Sigmoid colon (tissue), 6 donors: ENCODE measurements at regions not wholly inside any gene's neighbourhood (a gene's known extent, or its start where the extent isn't known, plus 50 kb on each side); places are given as distances from the start of the nearest gene placed in this dataset.
A peak's percentile ranks its signal among the peaks of the same experiment; 100 is the strongest.

Experiments
- DNase-seq: peaks from one replicate; pipeline ENCODE4 v3.0.0-alpha.2; 2019
- H3K27ac ChIP-seq, 4 donors: fragments of 200-600 bp; sonication (generic); one replicate each; pipeline ENCODE4 v1.5.1; 2016 to 2019; ENCODE audit warnings: mild to moderate bottlenecking in 1 of 4
- H3K27me3 ChIP-seq, 3 donors: fragments of 200-600 bp; sonication (generic); one replicate each; pipeline ENCODE4 v1.5.1; 2019; ENCODE audit warnings: mild to moderate bottlenecking in 1 of 3
- H3K36me3 ChIP-seq, 4 donors: fragments of 200-600 bp; sonication (generic); one replicate each; pipeline ENCODE4 v1.5.1; 2016 to 2019
- H3K4me1 ChIP-seq, 4 donors: fragments of 200-600 bp; sonication (generic); one replicate each; pipeline ENCODE4 v1.5.1; 2017 to 2019
- H3K4me3 ChIP-seq, 4 donors: fragments of 200-600 bp; sonication (generic); one replicate each; pipeline ENCODE4 v1.5.1; 2017 to 2019; ENCODE audit warnings: mild to moderate bottlenecking in 2 of 4, moderate library complexity in 1 of 4
- H3K9me3 ChIP-seq, 4 donors: fragments of 200-600 bp in 3 of 4; sonication (generic) in 3 of 4; one replicate each; pipeline versions ENCODE4 v1.5.1 to v1.6.1; 2013 to 2019
- EP300 ChIP-seq, 4 donors: sonication (generic); formaldehyde crosslinking; IDR thresholded peaks; one replicate each; pipeline ENCODE4 v1.6.1; 2017; ENCODE audit warnings: antibody characterized with exemption in 4 of 4
- POLR2A ChIP-seq, 2 donors: fragments of 450-650 bp; IDR thresholded peaks; one replicate each; pipeline ENCODE4 v1.6.1; 2016; ENCODE audit warnings: antibody characterized with exemption in 2 of 2, mild to moderate bottlenecking in 2 of 2, moderate library complexity in 2 of 2
- POLR2AphosphoS5 ChIP-seq, 4 donors: sonication (generic); formaldehyde crosslinking; IDR thresholded peaks; one replicate each; pipeline ENCODE4 v1.6.1; 2017; ENCODE audit warnings: antibody characterized with exemption in 4 of 4
- WGBS, 2 donors: extraction: QIAGEN DNeasy Blood & Tissue Kit; methylation state at CpG; one replicate each; pipeline ENCODE4 v1.1.7; 2013; 5-methylcytosine and 5-hydroxymethylcytosine counted together
- intact Hi-C: fragments of 100-400 bp; cut with DNase I; formaldehyde crosslinking; loops from one replicate; pipeline ENCODE4 v1.15.1; 2023
- TF ChIP-seq, protein P1 (sequence below), 4 experiments: fragments of 450-650 bp in 3 of 4; fragments of 200-600 bp in 1 of 4; IDR thresholded peaks; one replicate each; pipeline ENCODE4 v1.5.1; 2016 to 2019; ENCODE audit warnings: antibody characterized with exemption in 4 of 4, mild to moderate bottlenecking in 3 of 4, moderate library complexity in 2 of 4
- donor health status: healthy with polysubstance abuse.
- donor health status: healthy.

- 42 to 66% methylated on average over 20 of the region's 20 CpGs for WGBS, 2 donors
Observed at GRCh38 chr1:22212400-22213233, 69.7 kb upstream of the WNT4 start.

DNA sequence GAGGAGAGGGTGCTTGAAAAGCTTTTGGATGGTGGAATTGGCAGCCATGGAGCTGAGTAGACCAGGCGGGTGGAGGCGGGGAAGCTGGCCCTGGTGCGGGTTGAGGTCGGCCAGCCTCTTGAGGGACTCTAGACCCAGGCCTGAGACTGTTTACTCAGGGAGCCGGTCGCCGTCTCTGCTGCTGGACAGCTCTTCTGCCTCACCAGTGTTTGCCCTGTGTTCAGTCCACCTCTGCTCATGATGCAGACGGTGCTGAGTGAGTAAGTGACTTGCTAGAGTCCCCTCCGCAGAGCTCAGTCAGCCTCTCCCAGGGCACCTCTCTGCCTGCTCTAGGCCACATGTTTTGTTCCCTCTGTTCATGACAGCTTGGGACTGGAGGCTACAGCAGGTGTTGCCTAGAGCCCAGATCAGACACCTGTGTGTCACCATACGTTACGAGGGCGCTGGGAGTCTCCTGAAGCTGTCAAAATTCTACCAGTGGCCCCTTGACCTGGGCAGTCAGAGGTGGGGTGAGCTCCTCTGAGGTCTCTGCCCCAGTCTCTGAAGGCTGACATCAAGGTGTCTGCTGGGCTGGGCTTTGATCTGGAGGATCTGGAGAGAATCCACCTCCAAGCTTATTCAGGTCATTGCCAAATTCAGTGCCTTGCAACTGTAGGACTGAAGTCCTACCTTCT, 73.5 kb upstream of the WNT4 start:
- WGBS, 2 donors, result 68 to 70% methylated on average over 12 of the region's 12 CpGs
- intact Hi-C loops, result no loop called here
- H3K4me1 ChIP-seq, result no peaks in the 10 kb centered on the region
- TF ChIP-seq POLR2AphosphoS5 (IDR thresholded peaks at IDR 0.05) (no peak), EP300 (IDR thresholded peaks at IDR 0.05) (no peak), POLR2A (IDR thresholded peaks at IDR 0.05) (no peak)
- TF ChIP-seq, protein P1, sequence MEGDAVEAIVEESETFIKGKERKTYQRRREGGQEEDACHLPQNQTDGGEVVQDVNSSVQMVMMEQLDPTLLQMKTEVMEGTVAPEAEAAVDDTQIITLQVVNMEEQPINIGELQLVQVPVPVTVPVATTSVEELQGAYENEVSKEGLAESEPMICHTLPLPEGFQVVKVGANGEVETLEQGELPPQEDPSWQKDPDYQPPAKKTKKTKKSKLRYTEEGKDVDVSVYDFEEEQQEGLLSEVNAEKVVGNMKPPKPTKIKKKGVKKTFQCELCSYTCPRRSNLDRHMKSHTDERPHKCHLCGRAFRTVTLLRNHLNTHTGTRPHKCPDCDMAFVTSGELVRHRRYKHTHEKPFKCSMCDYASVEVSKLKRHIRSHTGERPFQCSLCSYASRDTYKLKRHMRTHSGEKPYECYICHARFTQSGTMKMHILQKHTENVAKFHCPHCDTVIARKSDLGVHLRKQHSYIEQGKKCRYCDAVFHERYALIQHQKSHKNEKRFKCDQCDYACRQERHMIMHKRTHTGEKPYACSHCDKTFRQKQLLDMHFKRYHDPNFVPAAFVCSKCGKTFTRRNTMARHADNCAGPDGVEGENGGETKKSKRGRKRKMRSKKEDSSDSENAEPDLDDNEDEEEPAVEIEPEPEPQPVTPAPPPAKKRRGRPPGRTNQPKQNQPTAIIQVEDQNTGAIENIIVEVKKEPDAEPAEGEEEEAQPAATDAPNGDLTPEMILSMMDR (IDR thresholded peaks at IDR 0.05), result no peak
- no peaks in the 10 kb centered on the region for H3K9me3 ChIP-seq
- H3K36me3 ChIP-seq, result no peaks in the 10 kb centered on the region
- H3K27me3 ChIP-seq, result peaks cover 0 to 24% (median 17%) of the 10 kb centered on the region in 3 donors
- peak; percentile 30 for DNase-seq
- no peak overlapping the region for H3K27ac ChIP-seq
- no peak overlapping the region for H3K4me3 ChIP-seq

More at GRCh38 chr1:22212400-22213233, 69.7 kb upstream of the WNT4 start:
- peaks cover 13 to 59% (median 53%) of the 10 kb centered on the region in 3 donors for H3K27me3 ChIP-seq
- peak; percentile 20 for DNase-seq
- H3K9me3 ChIP-seq, result no peaks in the 10 kb centered on the region
- H3K27ac ChIP-seq, result no peak overlapping the region
- no peaks in the 10 kb centered on the region for H3K36me3 ChIP-seq
- TF ChIP-seq POLR2AphosphoS5 (IDR thresholded peaks at IDR 0.05) (no peak), EP300 (IDR thresholded peaks at IDR 0.05) (no peak), POLR2A (IDR thresholded peaks at IDR 0.05) (no peak)
- TF ChIP-seq, protein P1 (IDR thresholded peaks at IDR 0.05), result no peak
- H3K4me1 ChIP-seq, result no peaks in the 10 kb centered on the region
- intact Hi-C loops, result no loop called here
- H3K4me3 ChIP-seq, result no peak overlapping the region

DNA sequence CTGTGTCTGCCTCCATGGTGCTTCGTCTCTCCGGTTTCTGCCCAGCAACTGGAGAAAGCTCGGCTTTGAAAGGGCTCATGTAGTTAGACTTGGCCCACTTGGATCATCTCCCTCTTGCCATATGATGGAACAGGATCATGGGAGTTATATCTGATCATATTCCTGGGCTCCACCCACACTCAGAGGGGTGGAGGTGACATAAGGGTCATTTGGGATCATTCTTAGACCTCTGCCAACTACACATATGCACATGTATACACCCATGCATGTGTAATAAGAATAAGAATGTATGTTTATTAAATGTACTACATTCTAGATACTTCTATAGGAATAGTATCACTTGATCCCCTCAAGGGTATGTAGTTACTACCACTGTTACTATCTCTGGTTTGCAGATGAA, 74.1 kb upstream of the WNT4 start:
- Histone ChIP-seq H3K27ac (no peak overlapping the region), H3K27me3 (peaks cover 0 to 22% (median 12%) of the 10 kb centered on the region in 3 donors), H3K4me1 (no peaks in the 10 kb centered on the region), H3K36me3 (no peaks in the 10 kb centered on the region), H3K9me3 (no peaks in the 10 kb centered on the region), H3K4me3 (no peak overlapping the region)
- no peak for TF ChIP-seq POLR2A (IDR thresholded peaks at IDR 0.05)
- no peak for TF ChIP-seq POLR2AphosphoS5 (IDR thresholded peaks at IDR 0.05)
- TF ChIP-seq EP300 (IDR thresholded peaks at IDR 0.05), result no peak
- TF ChIP-seq, protein P1 (IDR thresholded peaks at IDR 0.05), result no peak
- intact Hi-C loops, result no loop called here
- no peak for DNase-seq
- WGBS, 2 donors, result 95 to 96% methylated on average over 3 of the region's 3 CpGs

- DNase-seq, result peak; percentile 55
- H3K4me3 ChIP-seq, result no peak overlapping the region
- no peaks in the 10 kb centered on the region for H3K9me3 ChIP-seq
- WGBS, 2 donors, result 84% methylated on average over 19 of the region's 19 CpGs
- H3K27me3 ChIP-seq, result peaks cover 0 to 12% (median 2%) of the 10 kb centered on the region in 3 donors
- H3K36me3 ChIP-seq, result no peaks in the 10 kb centered on the region
- H3K4me1 ChIP-seq, result no peaks in the 10 kb centered on the region
- intact Hi-C loops, result no loop called here
- TF ChIP-seq, protein P1 (IDR thresholded peaks at IDR 0.05), result no peak
- TF ChIP-seq EP300 (IDR thresholded peaks at IDR 0.05), result no peak
- TF ChIP-seq POLR2AphosphoS5 (IDR thresholded peaks at IDR 0.05), result no peak
- TF ChIP-seq POLR2A (IDR thresholded peaks at IDR 0.05), result no peak
- H3K27ac ChIP-seq, result no peak overlapping the region
Observed at GRCh38 chr1:22217811-22218460, 75.0 kb upstream of the WNT4 start.
